SU-DHL-6 (cell line): ENCODE measurements at regions not wholly inside any gene's neighbourhood (a gene's known extent, or its start where the extent isn't known, plus 50 kb on each side); places are given as distances from the start of the nearest gene placed in this dataset.

ENCODE experiments used
- EZH2phosphoT487 ChIP-seq: fragments of 200-600 bp; sonication (generic), shearing (Covaris generic); conservative IDR thresholded peaks from 2 replicates; pipeline ENCODE4 v1.6.1; 2018; ENCODE audit warnings: mild to moderate bottlenecking, antibody characterized with exemption, low read length, moderate library complexity, mixed read lengths
- TF ChIP-seq, protein P1 (sequence below): fragments of 200-600 bp; sonication (generic); IDR thresholded peaks from one replicate; pipeline ENCODE4 v1.5.1; 2017; ENCODE audit warnings: antibody characterized with exemption, mild to moderate bottlenecking, low read length, moderate library complexity; ENCODE audit not compliant: insufficient read depth, poor library complexity, severe bottlenecking

DNA sequence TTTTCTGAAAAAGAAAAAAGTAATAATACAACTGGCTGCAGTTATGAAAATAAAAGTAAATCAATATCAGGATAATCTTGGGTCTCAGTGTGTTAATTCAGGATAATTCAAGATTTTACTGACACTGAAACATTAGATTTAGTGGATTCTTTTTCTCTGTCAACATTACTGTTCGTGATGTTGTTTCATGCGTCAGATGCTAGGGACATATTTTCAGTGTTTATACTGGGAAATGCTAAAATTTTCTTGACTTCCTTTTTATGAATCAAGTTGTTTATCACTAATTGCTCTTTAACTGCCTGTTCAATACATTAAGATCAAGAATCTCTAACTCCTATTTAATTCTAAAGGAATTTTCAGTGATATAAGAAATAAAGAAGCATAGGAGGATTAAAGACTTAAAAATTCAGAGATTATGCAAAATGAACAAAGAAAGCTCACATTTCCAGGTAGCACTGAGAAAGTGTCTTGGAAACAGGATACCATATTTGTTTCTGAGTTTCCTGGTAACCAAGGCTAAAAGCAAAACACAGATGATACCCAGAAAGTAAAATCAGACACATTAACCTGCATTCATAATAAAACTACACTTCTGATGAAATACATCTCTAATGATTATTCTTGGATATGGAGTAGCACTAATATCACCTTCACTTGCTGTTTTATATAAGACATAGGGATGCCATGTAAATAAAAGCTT lies 174.0 kb downstream of the ARL4C start:
- TF ChIP-seq, protein P1, sequence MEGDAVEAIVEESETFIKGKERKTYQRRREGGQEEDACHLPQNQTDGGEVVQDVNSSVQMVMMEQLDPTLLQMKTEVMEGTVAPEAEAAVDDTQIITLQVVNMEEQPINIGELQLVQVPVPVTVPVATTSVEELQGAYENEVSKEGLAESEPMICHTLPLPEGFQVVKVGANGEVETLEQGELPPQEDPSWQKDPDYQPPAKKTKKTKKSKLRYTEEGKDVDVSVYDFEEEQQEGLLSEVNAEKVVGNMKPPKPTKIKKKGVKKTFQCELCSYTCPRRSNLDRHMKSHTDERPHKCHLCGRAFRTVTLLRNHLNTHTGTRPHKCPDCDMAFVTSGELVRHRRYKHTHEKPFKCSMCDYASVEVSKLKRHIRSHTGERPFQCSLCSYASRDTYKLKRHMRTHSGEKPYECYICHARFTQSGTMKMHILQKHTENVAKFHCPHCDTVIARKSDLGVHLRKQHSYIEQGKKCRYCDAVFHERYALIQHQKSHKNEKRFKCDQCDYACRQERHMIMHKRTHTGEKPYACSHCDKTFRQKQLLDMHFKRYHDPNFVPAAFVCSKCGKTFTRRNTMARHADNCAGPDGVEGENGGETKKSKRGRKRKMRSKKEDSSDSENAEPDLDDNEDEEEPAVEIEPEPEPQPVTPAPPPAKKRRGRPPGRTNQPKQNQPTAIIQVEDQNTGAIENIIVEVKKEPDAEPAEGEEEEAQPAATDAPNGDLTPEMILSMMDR = no peak
- no peak for TF ChIP-seq EZH2phosphoT487
